HCT116 (cell line): ENCODE measurements at regions not wholly inside any gene's neighbourhood (a gene's known extent, or its start where the extent isn't known, plus 50 kb on each side); places are given as distances from the start of the nearest gene placed in this dataset.

ENCODE experiments used
- ATAC-seq: fragments of 200-7000 bp; cut with Tn5 transposase; 2 replicates; pipeline ENCODE4 v1.9.1; 2020; ENCODE audit warnings: mild to moderate bottlenecking, moderate library complexity
- BruUV-seq: library from RNA; stranded (reverse); fragments of 400-500 nt; replicated peaks from 2 replicates; lab custom pipeline; 2021; lab: Mats Ljungman, UMichigan
- CTCF ChIA-PET: fragments of 300-600 bp; sonication (Branson Sonifier 250); formaldehyde crosslinking; loops from one replicate; lab custom pipeline; 2021; ENCODE audit warnings: antibody characterized with exemption; lab: Charles Lee
- POLR2A ChIA-PET: fragments of 300-600, 350-600 bp; sonication (Branson Sonifier 250); formaldehyde crosslinking; loops from one replicate; lab custom pipeline; 2021; ENCODE audit warnings: antibody characterized with exemption; lab: Charles Lee
- RAD21 ChIA-PET, 2 experiments: fragments of 300-600 bp; sonication (Branson Sonifier 250); formaldehyde crosslinking; loops; one replicate each; lab custom pipeline; 2023; ENCODE audit warnings: low total read pairs in 2 of 2; ENCODE audit not compliant: uncharacterized antibody in 2 of 2, unreplicated experiment in 2 of 2, low non-redundant PET in 1 of 2; lab: Charles Lee
- DNase-seq: peaks from one replicate; pipeline ENCODE4 v3.0.0-alpha.2; 2010; ENCODE audit warnings: low read depth, low spot score
- H2AFZ ChIP-seq: fragments of 200-600 bp; shearing (Covaris generic), sonication (generic); 2 replicates; pipeline ENCODE4 v1.6.1; 2017; ENCODE audit warnings: low read depth, mixed run types, mixed read lengths, antibody characterized with exemption, low read length; ENCODE audit not compliant: poor library complexity, severe bottlenecking
- H3K27ac ChIP-seq: 2 replicates; pipeline ENCODE4 v1.5.1; 2012; ENCODE audit warnings: low read depth, low read length
- H3K27me3 ChIP-seq: fragments of 200-600 bp; sonication (generic); 2 replicates; pipeline ENCODE4 v1.6.1; 2016; ENCODE audit warnings: mixed run types, low read length, mixed read lengths; ENCODE audit not compliant: insufficient read depth
- H3K36me3 ChIP-seq, 2 experiments: fragments of 200-500 bp in 1 of 2; fragments of 200-600 bp in 1 of 2; sonication (Bioruptor generic) in 1 of 2; sonication (generic) in 1 of 2; 2 replicates each; pipeline versions ENCODE4 v1.5.1 to v1.6.1; 2014 to 2016; ENCODE audit warnings: low read length in 2 of 2, inconsistent platforms in 1 of 2, mixed read lengths in 1 of 2, mixed run types in 1 of 2; ENCODE audit not compliant: insufficient read depth in 2 of 2, control insufficient read depth in 1 of 2
- H3K4me1 ChIP-seq, 2 experiments: fragments of 200-600 bp in 1 of 2; sonication (generic) in 1 of 2; 2 replicates each; pipeline versions ENCODE4 v1.5.1 to v1.6.1; 2012 to 2017; ENCODE audit warnings: low read length in 2 of 2, inconsistent platforms in 1 of 2, mild to moderate bottlenecking in 1 of 2, mixed read lengths in 1 of 2, mixed run types in 1 of 2, moderate library complexity in 1 of 2; ENCODE audit not compliant: insufficient read depth in 2 of 2, control insufficient read depth in 1 of 2
- H3K4me2 ChIP-seq: fragments of 200-600 bp; sonication (generic); 2 replicates; pipeline ENCODE4 v1.6.1; 2017; ENCODE audit warnings: mixed run types, low read length, mixed read lengths
- H3K4me3 ChIP-seq, 2 experiments: fragments of 200-600 bp in 1 of 2; sonication (generic) in 1 of 2; replicated peaks in 1 of 2; 2 replicates each; pipeline ENCODE4 v1.5.1; 2011 to 2016; ENCODE audit warnings: low read length in 2 of 2, control low read depth in 1 of 2, low read depth in 1 of 2, mild to moderate bottlenecking in 1 of 2, mixed read lengths in 1 of 2, mixed run types in 1 of 2
- H3K79me2 ChIP-seq: fragments of 200-600 bp; sonication (generic); 2 replicates; pipeline ENCODE4 v1.6.1; 2017; ENCODE audit warnings: mild to moderate bottlenecking, mixed run types, low read length, moderate library complexity, mixed read lengths; ENCODE audit not compliant: insufficient read depth
- H3K9ac ChIP-seq: fragments of 200-600 bp; sonication (generic); 2 replicates; pipeline ENCODE4 v1.6.1; 2016; ENCODE audit warnings: low read length, mixed read lengths
- H3K9me2 ChIP-seq: fragments of 200-600 bp; sonication (generic), shearing (Covaris generic); 2 replicates; pipeline ENCODE4 v1.6.1; 2017; ENCODE audit warnings: mixed run types, mild to moderate bottlenecking, moderate library complexity; ENCODE audit not compliant: insufficient read depth
- H3K9me3 ChIP-seq, 2 experiments: fragments of 200-500 bp in 1 of 2; fragments of 200-600 bp in 1 of 2; sonication (Bioruptor generic) in 1 of 2; sonication (generic) in 1 of 2; 2 replicates each; pipeline ENCODE4 v1.6.1; 2014 to 2017; ENCODE audit warnings: low read length in 2 of 2, mixed read lengths in 2 of 2, inconsistent platforms in 1 of 2, low read depth in 1 of 2, mild to moderate bottlenecking in 1 of 2, mixed run types in 1 of 2, moderate library complexity in 1 of 2; ENCODE audit not compliant: control insufficient read depth in 1 of 2, insufficient read depth in 1 of 2
- H4K20me1 ChIP-seq: fragments of 200-600 bp; sonication (generic), shearing (Covaris generic); 2 replicates; pipeline ENCODE4 v1.6.1; 2017; ENCODE audit warnings: mixed run types, mild to moderate bottlenecking, moderate library complexity; ENCODE audit not compliant: insufficient read depth
- CEBPB ChIP-seq: IDR thresholded peaks from 2 replicates; pipeline ENCODE4 v1.6.1; 2012; ENCODE audit warnings: low read depth
- EGR1 ChIP-seq: IDR thresholded peaks from 2 replicates; pipeline ENCODE4 v1.6.1; 2012; ENCODE audit warnings: low read depth
- ELF1 ChIP-seq: IDR thresholded peaks from 2 replicates; pipeline ENCODE4 v1.6.1; 2012; ENCODE audit warnings: low read depth, borderline replicate concordance
- EZH2phosphoT487 ChIP-seq: fragments of 200-600 bp; IDR thresholded peaks from 2 replicates; pipeline ENCODE4 v1.6.1; 2018; ENCODE audit warnings: antibody characterized with exemption, borderline replicate concordance
- FOSL1 ChIP-seq: IDR thresholded peaks from 2 replicates; pipeline ENCODE4 v1.6.1; 2012; ENCODE audit warnings: low read depth
- JUND ChIP-seq: IDR thresholded peaks from 2 replicates; pipeline ENCODE4 v1.6.1; 2012
- POLR2AphosphoS5 ChIP-seq: IDR thresholded peaks from 2 replicates; pipeline ENCODE4 v1.6.1; 2011; ENCODE audit warnings: mild to moderate bottlenecking, low read depth, low read length, moderate library complexity
- REST ChIP-seq: IDR thresholded peaks from 2 replicates; pipeline ENCODE4 v1.6.1; 2012; ENCODE audit warnings: low read depth
- ZNF274 ChIP-seq: fragments of 200-500 bp; sonication (Bioruptor generic); IDR thresholded peaks from 2 replicates; pipeline ENCODE4 v1.6.1; 2014; ENCODE audit warnings: mild to moderate bottlenecking, low read depth, low read length, inconsistent platforms
- intact Hi-C: fragments of 100-400 bp; cut with micrococcal nuclease; formaldehyde crosslinking; loops from 2 replicates; pipeline ENCODE4 v1.10.0; 2022

- TF ChIP-seq FOSL1: no peak
- no peak for TF ChIP-seq REST
- no peak for TF ChIP-seq ELF1
- no peak for TF ChIP-seq EZH2phosphoT487
- TF ChIP-seq POLR2AphosphoS5: no peak
- TF ChIP-seq EGR1: no peak
- TF ChIP-seq CEBPB: no peak
- TF ChIP-seq JUND: no peak
- TF ChIP-seq ZNF274: no peak
- TF ChIP-seq, all 23 proteins: peak for 0
- DNase-seq (no peak), ATAC-seq (no peak)
- Histone ChIP-seq H3K9ac (no peak overlapping the region), H3K27me3 (no peaks in the 10 kb centered on the region), H3K9me3 (no peaks in the 10 kb centered on the region), H3K4me2 (no peak overlapping the region), H2AFZ (no peak overlapping the region), H3K27ac (no peak overlapping the region), H3K4me3 (no peak overlapping the region), H4K20me1 (no peaks in the 10 kb centered on the region), H3K4me1 (peaks cover 0 to 6% of the 10 kb centered on the region in 2 experiments; a peak in 2 of 4 replicates), H3K79me2 (no peaks in the 10 kb centered on the region), H3K36me3 (no peaks in the 10 kb centered on the region), H3K9me2 (no peaks in the 10 kb centered on the region)
- ChIA-PET POLR2A (no interaction called here), CTCF (no interaction called here), RAD21 (no interaction called here)
- no TSS peak for BruUV-seq
- intact Hi-C loops: no loop called here
These were observed 143.5 kb downstream of the KCNA5 start for GRCh38 chr12:5187136-5187535.
